ENCODE measurements at regions not wholly inside any gene's neighbourhood (a gene's known extent, or its start where the extent isn't known, plus 50 kb on each side); places are given as distances from the start of the nearest gene placed in this dataset.

DNA sequence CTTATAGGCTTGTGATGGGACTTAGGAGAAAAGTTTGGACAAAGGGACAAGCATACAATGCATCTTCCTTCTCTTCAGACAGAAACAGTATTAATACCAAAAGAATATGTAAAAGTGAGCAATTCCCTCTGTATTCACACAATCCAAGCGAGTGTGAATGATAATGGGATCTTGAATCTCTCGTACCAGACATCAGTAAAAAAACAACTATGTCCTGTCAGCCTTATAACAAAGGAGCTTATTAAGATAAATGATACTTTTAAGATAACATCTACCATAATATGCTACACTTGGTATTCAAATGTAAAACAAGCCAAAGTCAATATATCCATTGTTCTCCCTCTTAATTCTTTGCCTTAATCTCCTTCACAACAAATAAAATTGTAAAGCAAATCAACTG, 288.6 kb upstream of the CNTN6 start:
- DNase-seq (ENCODE audit: low read depth in 4 of 4, low spot score in 1 of 4), result no peak

DNA sequence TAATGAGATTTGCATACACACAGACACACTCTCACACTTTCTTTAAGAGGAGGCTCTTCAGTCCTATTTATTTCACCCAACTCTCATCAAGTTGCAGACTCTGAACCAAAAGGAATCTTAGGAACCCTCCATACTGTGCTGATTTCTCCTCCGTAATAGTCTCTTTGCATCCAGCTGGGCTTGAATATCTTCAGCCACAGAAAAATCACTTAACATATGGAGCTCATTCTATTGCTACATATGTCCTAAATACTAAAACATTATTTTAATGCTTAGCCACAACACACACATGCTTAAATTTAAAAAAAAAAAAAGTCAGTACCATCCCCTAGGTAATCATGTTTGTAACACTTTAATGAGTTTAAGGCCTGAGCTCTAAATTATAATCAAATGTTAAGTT, 287.5 kb upstream of the CNTN6 start:
- no peak for DNase-seq (ENCODE audit: low read depth in 4 of 4, low spot score in 1 of 4)

DNA sequence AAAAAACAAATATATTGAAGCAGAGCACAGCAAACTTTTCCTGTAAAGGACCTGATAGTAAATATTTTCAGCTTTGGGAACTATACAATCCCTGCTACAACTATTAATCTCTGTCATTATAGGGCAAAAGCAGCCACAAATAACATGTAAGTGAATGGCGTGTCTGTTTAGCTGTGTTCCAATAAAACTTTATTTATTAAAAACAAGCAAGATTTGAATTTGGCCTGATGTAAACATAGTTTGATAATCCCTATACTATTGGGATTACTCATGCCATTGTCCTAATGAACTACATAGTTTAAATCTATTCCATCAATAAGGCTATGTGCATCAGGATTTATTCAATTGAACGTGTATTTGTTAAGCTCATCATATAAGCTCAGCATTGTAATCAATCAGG, 286.8 kb upstream of the CNTN6 start:
- no peak for DNase-seq (ENCODE audit: low read depth in 4 of 4, low spot score in 1 of 4)

DNA sequence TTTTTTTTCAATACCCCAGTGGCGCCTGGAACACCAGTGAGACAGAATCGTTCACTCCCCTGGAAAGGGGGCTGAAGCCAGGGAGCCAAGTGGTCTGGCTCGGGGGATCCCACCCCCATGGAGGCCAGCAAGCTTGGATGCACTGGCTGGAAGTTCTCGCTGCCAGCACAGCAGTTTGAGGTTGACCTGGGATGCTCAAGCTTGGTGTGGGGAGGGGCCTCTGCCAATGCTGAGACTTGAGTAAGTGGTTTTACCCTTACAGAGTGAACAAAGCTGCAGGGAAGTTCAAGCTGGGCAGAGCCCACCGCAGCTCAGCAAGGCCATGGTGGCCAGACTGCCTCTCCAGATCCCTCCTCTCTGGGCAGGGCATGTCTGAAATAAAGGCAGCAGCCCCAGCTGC, 276.2 kb upstream of the CNTN6 start:
- DNase-seq (ENCODE audit: low read depth in 4 of 4, low spot score in 1 of 4), result no peak

GRCh38 chr3:834679-835078, 258.1 kb upstream of the CNTN6 start:
- DNase-seq (ENCODE audit: low read depth in 4 of 4, low spot score in 1 of 4), result no peak

- DNase-seq (ENCODE audit: low read depth in 4 of 4, low spot score in 1 of 4), result no peak
Measured at GRCh38 chr3:835096-835495, 257.7 kb upstream of the CNTN6 start.

GRCh38 chr3:839981-840380, 252.8 kb upstream of the CNTN6 start:
- DNase-seq (ENCODE audit: low read depth in 4 of 4, low spot score in 1 of 4), result no peak

GRCh38 chr3:851098-851790, 241.6 kb upstream of the CNTN6 start:
- DNase-seq (ENCODE audit: low read depth in 4 of 4, low spot score in 1 of 4), result no peak

DNA sequence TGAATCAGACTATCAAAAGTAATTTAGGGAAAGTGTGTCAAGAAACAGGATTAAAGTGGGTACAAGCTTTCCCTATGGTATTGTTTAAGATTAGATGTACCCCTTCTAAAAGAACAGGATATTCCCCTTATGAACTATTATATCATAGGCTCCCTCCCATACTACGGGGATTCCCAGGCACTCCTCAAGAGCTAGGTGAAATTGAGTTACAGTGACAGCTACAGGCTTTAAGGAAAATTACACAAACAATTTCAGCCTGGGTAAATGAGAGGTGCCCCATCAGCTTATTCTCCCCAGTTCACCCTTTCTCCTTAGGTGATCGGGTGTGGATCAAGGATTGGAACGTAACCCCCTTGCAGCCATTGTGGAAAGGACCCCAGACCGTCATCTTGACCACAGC, 240.8 kb upstream of the CNTN6 start:
- no peak for DNase-seq (ENCODE audit: low read depth in 4 of 4, low spot score in 1 of 4)

GRCh38 chr3:853489-853888, 239.3 kb upstream of the CNTN6 start:
- DNase-seq (ENCODE audit: low read depth in 4 of 4, low spot score in 1 of 4), result no peak

- no peak for DNase-seq (ENCODE audit: low read depth in 4 of 4, low spot score in 1 of 4)
Measured at GRCh38 chr3:859135-859534, 233.7 kb upstream of the CNTN6 start.

GRCh38 chr3:861721-862120, 231.1 kb upstream of the CNTN6 start:
- no peak for DNase-seq (ENCODE audit: low read depth in 4 of 4, low spot score in 1 of 4)

DNA sequence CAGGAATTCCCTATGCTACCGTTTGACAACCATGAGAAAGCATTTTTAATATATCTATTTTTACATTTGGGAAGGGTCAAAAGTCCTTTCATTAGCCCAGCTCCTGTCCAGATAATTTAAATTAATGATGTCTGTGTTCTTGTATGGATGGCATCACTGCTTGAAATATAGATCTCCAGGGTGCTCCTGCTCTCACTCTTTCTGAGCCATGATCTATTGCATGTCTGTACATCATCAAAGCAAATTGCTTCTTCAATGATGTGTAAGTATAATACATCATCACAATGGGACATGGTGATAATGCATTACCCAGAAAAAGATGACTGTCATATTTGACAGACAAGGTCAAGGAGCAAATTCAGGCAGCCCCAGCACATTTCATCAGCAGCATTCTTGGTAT, 223.6 kb upstream of the CNTN6 start:
- DNase-seq (ENCODE audit: low read depth in 4 of 4, low spot score in 1 of 4), result no peak

GRCh38 chr3:869734-870133, 223.1 kb upstream of the CNTN6 start:
- no peak for DNase-seq (ENCODE audit: low read depth in 4 of 4, low spot score in 1 of 4)

DNA sequence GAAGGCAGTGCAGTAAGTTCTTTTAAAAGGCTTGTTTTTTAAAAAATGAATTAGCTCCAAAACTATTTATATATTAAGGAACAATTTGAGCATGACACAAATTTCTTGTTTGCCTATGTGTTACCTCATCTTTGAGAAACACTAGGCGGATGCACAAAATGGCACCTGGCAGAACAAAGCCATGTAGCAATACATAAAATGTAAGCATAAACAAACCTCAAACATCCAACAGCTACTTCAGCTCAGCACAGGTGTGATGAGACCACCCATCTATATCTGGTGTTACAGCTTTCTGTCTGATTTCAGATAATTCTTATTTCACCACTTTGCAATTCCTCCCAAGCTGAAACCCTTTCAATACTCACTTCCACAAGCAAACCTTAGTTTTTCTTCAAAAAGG, 221.2 kb upstream of the CNTN6 start:
- DNase-seq (ENCODE audit: low read depth in 4 of 4, low spot score in 1 of 4), result no peak

DNA sequence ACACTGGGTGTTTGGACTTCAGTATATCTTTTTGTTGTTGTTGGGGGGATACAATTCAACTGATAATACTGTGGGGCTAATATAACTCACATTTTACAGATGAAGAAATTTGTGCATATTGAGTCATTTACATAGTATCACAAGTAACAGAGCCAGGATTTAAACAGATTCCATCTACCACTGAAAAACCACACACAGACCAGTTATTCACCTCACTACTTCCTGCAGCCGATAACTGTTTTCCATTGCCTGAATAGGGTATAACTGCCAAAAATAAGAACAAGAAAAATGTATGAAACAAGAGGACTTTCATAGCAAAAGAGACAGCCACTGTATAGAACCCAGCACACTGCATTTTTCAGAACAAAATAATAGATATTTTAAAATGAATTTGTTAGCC, 215.8 kb upstream of the CNTN6 start:
- DNase-seq (ENCODE audit: low read depth in 4 of 4, low spot score in 1 of 4), result no peak

GRCh38 chr3:878746-879145, 214.1 kb upstream of the CNTN6 start:
- DNase-seq (ENCODE audit: low read depth in 4 of 4, low spot score in 1 of 4), result no peak

GRCh38 chr3:880371-880770, 212.5 kb upstream of the CNTN6 start:
- DNase-seq (ENCODE audit: low read depth in 4 of 4, low spot score in 1 of 4), result no peak

DNA sequence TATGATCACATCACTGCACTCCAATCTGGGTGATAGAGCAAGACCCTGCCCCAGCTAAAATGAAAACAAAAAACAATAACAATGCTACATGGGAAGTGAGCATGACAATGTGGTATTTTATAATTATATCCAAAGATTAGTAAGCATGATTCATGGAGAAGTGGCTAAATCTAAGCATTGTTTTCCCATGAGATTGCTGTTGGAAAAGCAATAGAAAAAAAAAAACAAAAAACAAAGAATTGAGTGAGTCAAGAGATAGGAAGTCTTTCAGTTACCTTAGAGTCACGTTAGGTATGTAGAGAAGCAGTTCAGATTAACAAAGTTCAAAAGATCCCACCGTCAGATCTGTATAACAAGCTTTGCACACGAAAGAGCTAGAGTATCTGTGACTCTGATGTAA, 210.3 kb upstream of the CNTN6 start:
- DNase-seq (ENCODE audit: low read depth in 4 of 4, low spot score in 1 of 4), result no peak

DNA sequence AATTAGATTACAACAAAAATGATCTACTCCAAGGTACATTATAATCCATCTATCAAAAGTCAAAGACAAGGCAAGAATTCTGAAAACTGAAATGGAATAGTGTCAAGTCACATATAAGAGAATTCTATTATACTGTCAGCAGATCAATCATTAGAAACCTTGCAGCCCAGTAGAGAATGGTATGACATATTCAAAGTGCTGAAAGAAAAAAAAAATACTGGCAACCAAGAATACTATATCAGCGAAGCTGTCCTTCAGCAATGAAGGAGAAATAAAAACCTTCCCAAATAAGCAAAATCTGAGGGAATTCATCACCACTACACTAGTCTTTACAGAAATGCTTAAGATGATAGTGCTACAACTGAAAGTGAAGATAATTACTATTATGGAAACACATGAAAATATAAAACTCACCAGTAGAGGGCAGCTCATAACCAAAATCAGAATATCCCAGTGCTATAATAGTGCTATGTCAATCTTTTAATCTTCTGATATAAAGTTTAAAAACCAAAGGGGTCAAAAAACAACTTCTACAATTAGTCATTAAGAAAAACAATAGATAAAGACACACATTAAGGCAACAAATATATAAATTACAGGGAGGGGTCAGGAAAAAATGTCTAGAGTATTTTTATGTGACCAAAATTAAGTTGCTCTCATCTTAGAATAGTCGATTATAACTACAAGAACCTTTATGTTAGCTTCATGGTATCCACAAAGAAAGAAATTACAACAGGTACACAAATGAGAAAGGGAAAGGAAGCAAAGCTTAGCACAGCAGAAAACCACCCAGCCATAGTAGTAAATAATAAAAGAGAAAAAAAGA, 190.7 kb upstream of the CNTN6 start:
- DNase-seq (ENCODE audit: low read depth in 4 of 4, low spot score in 1 of 4), result no peak

- no peak for DNase-seq (ENCODE audit: low read depth in 4 of 4, low spot score in 1 of 4)
Measured at GRCh38 chr3:905217-905616, 187.6 kb upstream of the CNTN6 start.

- DNase-seq (ENCODE audit: low read depth in 4 of 4, low spot score in 1 of 4), result no peak
Measured at GRCh38 chr3:906739-907138, 186.1 kb upstream of the CNTN6 start.

DNA sequence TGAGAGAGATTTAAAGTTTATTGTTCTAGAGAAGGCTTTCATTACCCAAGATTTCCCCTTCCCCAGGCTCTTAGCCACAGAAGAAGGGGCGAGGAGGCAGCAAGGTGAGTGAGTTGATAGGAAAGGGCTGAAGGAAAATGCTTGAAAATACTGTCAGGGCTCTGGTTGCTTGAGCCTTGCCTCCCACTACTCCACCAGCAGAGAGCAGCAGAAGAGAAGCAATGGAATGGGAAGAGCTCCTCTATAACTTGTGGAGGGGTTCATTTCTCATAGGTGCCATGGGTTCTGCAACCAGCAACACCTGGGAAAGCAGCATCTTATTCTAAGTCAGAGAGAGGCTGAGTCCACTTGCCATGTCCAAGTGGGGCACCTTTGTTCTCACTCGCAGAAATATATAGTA, 184.0 kb upstream of the CNTN6 start:
- no peak for DNase-seq (ENCODE audit: low read depth in 4 of 4, low spot score in 1 of 4)

All from stimulated activated CD4-positive, alpha-beta T cell treated with anti-CD3 and anti-CD28 coated beads, Interleukin-1b, Interleukin-23, amount 100 ng/mL, for 24 hours (primary cell).